ENCODE measurements at regions not wholly inside any gene's neighbourhood (a gene's known extent, or its start where the extent isn't known, plus 50 kb on each side); places are given as distances from the start of the nearest gene placed in this dataset.
"Not testable (repeated sequence)": the region's sequence is repeated elsewhere in the genome, so short reads cannot be mapped to it uniquely, and the experiment has no call there.

DNA sequence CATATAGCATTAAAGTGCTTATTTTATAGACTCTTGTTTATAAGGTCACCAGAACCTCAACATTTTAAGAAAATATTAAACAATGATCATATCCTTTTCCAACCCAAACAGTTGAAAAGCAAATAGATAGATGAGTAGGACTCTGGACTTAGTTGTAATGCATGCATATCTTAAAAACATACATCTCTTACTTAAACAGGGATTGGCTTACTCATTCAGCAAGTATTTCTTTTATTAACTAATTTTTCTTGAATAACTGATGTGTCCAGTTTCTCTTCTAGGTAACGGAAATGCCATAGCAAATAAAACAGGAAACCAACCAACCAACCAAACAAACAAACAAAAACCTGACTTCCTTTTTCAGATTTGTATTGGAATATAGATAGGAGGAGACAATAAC is 70.9 kb upstream of the NBPF4 start:
- no peaks in the 10 kb centered on the region for H3K4me1 Mint-ChIP-seq (ENCODE audit: low read depth)
- no peak overlapping the region for H3K27ac Mint-ChIP-seq
- TF ChIP-seq, protein P1, sequence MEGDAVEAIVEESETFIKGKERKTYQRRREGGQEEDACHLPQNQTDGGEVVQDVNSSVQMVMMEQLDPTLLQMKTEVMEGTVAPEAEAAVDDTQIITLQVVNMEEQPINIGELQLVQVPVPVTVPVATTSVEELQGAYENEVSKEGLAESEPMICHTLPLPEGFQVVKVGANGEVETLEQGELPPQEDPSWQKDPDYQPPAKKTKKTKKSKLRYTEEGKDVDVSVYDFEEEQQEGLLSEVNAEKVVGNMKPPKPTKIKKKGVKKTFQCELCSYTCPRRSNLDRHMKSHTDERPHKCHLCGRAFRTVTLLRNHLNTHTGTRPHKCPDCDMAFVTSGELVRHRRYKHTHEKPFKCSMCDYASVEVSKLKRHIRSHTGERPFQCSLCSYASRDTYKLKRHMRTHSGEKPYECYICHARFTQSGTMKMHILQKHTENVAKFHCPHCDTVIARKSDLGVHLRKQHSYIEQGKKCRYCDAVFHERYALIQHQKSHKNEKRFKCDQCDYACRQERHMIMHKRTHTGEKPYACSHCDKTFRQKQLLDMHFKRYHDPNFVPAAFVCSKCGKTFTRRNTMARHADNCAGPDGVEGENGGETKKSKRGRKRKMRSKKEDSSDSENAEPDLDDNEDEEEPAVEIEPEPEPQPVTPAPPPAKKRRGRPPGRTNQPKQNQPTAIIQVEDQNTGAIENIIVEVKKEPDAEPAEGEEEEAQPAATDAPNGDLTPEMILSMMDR (IDR thresholded peaks at IDR 0.05; ENCODE audit: unreplicated experiment) = no peak
- H3K27me3 Mint-ChIP-seq = peaks cover 3% of the 10 kb centered on the region
- H3K4me3 Mint-ChIP-seq (ENCODE audit: low read depth) = no peak overlapping the region
- H3K36me3 Mint-ChIP-seq (ENCODE audit: insufficient read depth) = no peaks in the 10 kb centered on the region
- no peak for DNase-seq (ENCODE audit: low spot score, unreplicated experiment)
- no peaks in the 10 kb centered on the region for H3K9me3 Mint-ChIP-seq (ENCODE audit: low read depth)

- Mint-ChIP-seq H3K4me3 (ENCODE audit: low read depth) (no peak overlapping the region), H3K9me3 (ENCODE audit: low read depth) (peaks cover 2% of the 10 kb centered on the region), H3K4me1 (ENCODE audit: low read depth) (no peaks in the 10 kb centered on the region), H3K36me3 (ENCODE audit: insufficient read depth) (no peaks in the 10 kb centered on the region), H3K27ac (no peak overlapping the region), H3K27me3 (peaks cover 3% of the 10 kb centered on the region)
- no peak for DNase-seq (ENCODE audit: low spot score, unreplicated experiment)
- TF ChIP-seq, protein P1 (IDR thresholded peaks at IDR 0.05; ENCODE audit: unreplicated experiment) = peak; percentile 36
Measured at GRCh38 chr1:108316545-108316944, 72.7 kb upstream of the NBPF4 start.

- H3K4me1 Mint-ChIP-seq (ENCODE audit: low read depth) = no peaks in the 10 kb centered on the region
- H3K27ac Mint-ChIP-seq = no peak overlapping the region
- no peaks in the 10 kb centered on the region for H3K27me3 Mint-ChIP-seq
- no peaks in the 10 kb centered on the region for H3K36me3 Mint-ChIP-seq (ENCODE audit: insufficient read depth)
- peaks cover 17% of the 10 kb centered on the region for H3K9me3 Mint-ChIP-seq (ENCODE audit: low read depth)
- H3K4me3 Mint-ChIP-seq (ENCODE audit: low read depth) = no peak overlapping the region
- TF ChIP-seq, protein P1 (IDR thresholded peaks at IDR 0.05; ENCODE audit: unreplicated experiment) = no peak
- DNase-seq (ENCODE audit: low spot score, unreplicated experiment) = no peak
Measured at GRCh38 chr1:108320849-108321248, 77.0 kb upstream of the NBPF4 start.

DNA sequence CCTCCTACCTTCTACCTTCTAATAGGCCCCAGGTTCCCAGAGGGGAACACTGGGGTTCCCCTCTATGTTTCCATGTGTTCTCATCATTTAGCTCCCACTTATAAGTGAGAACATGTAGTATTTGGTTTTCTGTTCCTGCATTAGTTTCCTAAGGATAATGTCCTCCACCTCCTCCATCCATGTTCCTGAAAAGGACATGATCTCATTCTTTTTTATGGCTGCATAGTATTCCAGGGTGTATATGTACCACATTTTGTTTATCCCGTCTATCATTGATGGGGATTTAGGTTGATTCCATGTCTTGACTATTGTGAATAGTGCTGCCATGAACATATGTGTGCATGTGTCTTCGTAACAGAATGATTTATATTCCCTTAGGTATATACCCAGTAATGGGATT is 81.5 kb upstream of the NBPF4 start:
- H3K27ac Mint-ChIP-seq; H3K4me1 Mint-ChIP-seq (ENCODE audit: low read depth); H3K4me3 Mint-ChIP-seq (ENCODE audit: low read depth); H3K27me3 Mint-ChIP-seq; H3K36me3 Mint-ChIP-seq (ENCODE audit: insufficient read depth); DNase-seq (ENCODE audit: low spot score, unreplicated experiment): not testable (repeated sequence)
- peaks cover 17% of the 10 kb centered on the region for H3K9me3 Mint-ChIP-seq (ENCODE audit: low read depth)

- no peaks in the 10 kb centered on the region for H3K27me3 Mint-ChIP-seq
Measured at GRCh38 chr1:108327534-108328466, 83.9 kb upstream of the NBPF4 start.

More at GRCh38 chr1:108327534-108328466, 83.9 kb upstream of the NBPF4 start:
- Mint-ChIP-seq H3K9me3 (ENCODE audit: low read depth) (peaks cover 10% of the 10 kb centered on the region), H3K4me3 (ENCODE audit: low read depth) (no peak overlapping the region), H3K36me3 (ENCODE audit: insufficient read depth) (no peaks in the 10 kb centered on the region), H3K4me1 (ENCODE audit: low read depth) (no peaks in the 10 kb centered on the region), H3K27ac (no peak overlapping the region)
- no peak for DNase-seq (ENCODE audit: low spot score, unreplicated experiment)
- TF ChIP-seq, protein P1 (IDR thresholded peaks at IDR 0.05; ENCODE audit: unreplicated experiment) = peak; percentile 28

All from progenitor cell of endocrine pancreas (in vitro differentiated cells).